ENCODE measurements at regions not wholly inside any gene's neighbourhood (a gene's known extent, or its start where the extent isn't known, plus 50 kb on each side); places are given as distances from the start of the nearest gene placed in this dataset.

DNA sequence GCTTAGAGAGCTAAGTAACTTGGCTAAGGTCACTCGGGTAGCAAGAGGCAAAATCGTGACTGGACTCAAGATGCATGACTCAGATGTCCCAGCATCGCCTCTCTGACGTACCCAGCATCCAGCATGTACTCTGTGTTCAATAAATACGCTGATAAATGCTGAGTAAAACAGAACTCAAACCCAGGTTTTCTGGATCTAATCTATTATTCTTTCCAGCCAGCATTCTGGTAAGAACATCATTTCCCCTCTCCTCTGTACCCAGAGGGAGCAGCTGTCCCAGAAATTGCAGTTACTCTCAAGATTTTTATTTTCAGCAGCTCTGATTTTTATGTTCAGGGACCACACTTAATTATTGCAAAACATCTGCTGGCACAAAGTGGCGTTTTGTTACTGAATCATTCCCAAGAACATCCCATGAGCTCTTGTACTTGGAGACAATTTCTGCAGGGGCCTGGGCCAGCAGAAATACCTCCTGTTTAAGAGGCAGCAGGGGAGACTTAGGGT lies 249.0 kb downstream of the PRDM2 start:
- Histone ChIP-seq H3K27ac (no peak overlapping the region), H4K20me1 (ENCODE audit: insufficient read depth) (no peaks in the 10 kb centered on the region), H3F3A (ENCODE audit: insufficient read depth, low read depth) (no peaks in the 10 kb centered on the region), H3K4me3 (no peak overlapping the region), H3K9me3 (ENCODE audit: insufficient read depth, low read depth) (no peaks in the 10 kb centered on the region), H3K79me2 (ENCODE audit: low read depth) (no peaks in the 10 kb centered on the region), H3K9me2 (ENCODE audit: insufficient read depth) (no peaks in the 10 kb centered on the region), H3K36me3 (ENCODE audit: low read depth) (no peaks in the 10 kb centered on the region), H3K4me1 (replicated peaks; ENCODE audit: insufficient read depth) (no peaks in the 10 kb centered on the region), H3K27me3 (ENCODE audit: insufficient read depth, low read depth) (no peaks in the 10 kb centered on the region), H2AFZ (no peak overlapping the region), H3K4me2 (no peak overlapping the region)
- CTCF ChIA-PET, result no interaction called here
- POLR2A ChIA-PET (ENCODE audit: unreplicated experiment), result no interaction called here
- TF ChIP-seq, protein P1, sequence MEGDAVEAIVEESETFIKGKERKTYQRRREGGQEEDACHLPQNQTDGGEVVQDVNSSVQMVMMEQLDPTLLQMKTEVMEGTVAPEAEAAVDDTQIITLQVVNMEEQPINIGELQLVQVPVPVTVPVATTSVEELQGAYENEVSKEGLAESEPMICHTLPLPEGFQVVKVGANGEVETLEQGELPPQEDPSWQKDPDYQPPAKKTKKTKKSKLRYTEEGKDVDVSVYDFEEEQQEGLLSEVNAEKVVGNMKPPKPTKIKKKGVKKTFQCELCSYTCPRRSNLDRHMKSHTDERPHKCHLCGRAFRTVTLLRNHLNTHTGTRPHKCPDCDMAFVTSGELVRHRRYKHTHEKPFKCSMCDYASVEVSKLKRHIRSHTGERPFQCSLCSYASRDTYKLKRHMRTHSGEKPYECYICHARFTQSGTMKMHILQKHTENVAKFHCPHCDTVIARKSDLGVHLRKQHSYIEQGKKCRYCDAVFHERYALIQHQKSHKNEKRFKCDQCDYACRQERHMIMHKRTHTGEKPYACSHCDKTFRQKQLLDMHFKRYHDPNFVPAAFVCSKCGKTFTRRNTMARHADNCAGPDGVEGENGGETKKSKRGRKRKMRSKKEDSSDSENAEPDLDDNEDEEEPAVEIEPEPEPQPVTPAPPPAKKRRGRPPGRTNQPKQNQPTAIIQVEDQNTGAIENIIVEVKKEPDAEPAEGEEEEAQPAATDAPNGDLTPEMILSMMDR (conservative IDR thresholded peaks at IDR 0.05), result no peak
- no peak for TF ChIP-seq EZH2 (IDR thresholded peaks at IDR 0.05; ENCODE audit: low read depth)
- intact Hi-C loops (cut with micrococcal nuclease; ENCODE audit: unreplicated experiment), result no loop called here
- DNase-seq, result no peak
- no TSS peak for BruUV-seq (replicated peaks)

DNA sequence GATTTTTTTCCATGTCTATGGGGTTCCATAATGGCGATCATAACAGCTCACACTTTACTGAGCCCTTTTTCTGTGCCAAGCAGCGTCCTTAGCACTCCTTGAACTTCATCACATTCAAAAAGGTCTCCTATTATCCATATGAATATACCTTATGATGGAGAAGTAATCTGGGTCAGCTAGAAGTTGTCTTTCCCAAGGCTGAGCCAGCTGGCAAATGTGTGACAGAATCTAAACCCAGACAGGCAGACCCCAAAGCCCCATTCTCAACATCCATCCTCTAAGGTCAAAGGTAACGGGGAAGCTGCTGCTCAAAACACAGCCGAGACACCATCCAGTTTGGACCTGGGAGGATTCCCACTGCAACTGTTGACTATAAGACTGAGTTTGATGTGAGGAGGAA lies 249.6 kb downstream of the PRDM2 start:
- ChIA-PET POLR2A (ENCODE audit: unreplicated experiment) (no interaction called here), CTCF (no interaction called here)
- no peaks in the 10 kb centered on the region for H3K9me2 ChIP-seq (ENCODE audit: insufficient read depth)
- intact Hi-C loops (cut with micrococcal nuclease; ENCODE audit: unreplicated experiment), result no loop called here
- no peak overlapping the region for H2AFZ ChIP-seq
- TF ChIP-seq, protein P1 (conservative IDR thresholded peaks at IDR 0.05), result no peak
- no peak for TF ChIP-seq EZH2 (IDR thresholded peaks at IDR 0.05; ENCODE audit: low read depth)
- no peak overlapping the region for H3K27ac ChIP-seq
- H3K79me2 ChIP-seq (ENCODE audit: low read depth), result no peaks in the 10 kb centered on the region
- BruUV-seq (replicated peaks), result no TSS peak
- H3K4me3 ChIP-seq, result no peak overlapping the region
- H3K4me1 ChIP-seq (replicated peaks; ENCODE audit: insufficient read depth), result no peaks in the 10 kb centered on the region
- H3K36me3 ChIP-seq (ENCODE audit: low read depth), result no peaks in the 10 kb centered on the region
- H3K9me3 ChIP-seq (ENCODE audit: insufficient read depth, low read depth), result no peaks in the 10 kb centered on the region
- no peaks in the 10 kb centered on the region for H4K20me1 ChIP-seq (ENCODE audit: insufficient read depth)
- no peak overlapping the region for H3K4me2 ChIP-seq
- DNase-seq, result no peak
- H3K27me3 ChIP-seq (ENCODE audit: insufficient read depth, low read depth), result no peaks in the 10 kb centered on the region
- H3F3A ChIP-seq (ENCODE audit: insufficient read depth, low read depth), result no peaks in the 10 kb centered on the region

DNA sequence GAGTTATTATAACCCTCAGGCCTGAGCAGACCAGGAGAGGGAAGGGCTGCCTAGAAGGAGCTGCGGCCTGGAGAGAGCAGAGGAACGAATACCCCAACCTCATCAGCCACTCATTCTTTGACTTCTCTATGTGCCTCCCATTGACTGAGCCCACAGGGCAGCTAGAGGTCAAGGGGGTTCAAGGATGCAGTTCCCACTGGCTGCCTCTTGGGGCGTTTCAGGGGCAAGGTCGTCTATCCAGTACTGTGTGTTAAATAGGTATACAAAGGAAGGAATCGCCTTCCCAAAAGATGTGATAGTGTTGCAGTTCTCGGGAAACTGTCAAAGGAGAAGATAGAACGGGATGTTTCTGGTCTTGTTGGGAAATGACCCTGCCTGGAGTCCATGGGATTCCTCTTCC lies 250.6 kb downstream of the PRDM2 start:
- H3F3A ChIP-seq (ENCODE audit: insufficient read depth, low read depth), result no peaks in the 10 kb centered on the region
- no peaks in the 10 kb centered on the region for H3K36me3 ChIP-seq (ENCODE audit: low read depth)
- H3K9me3 ChIP-seq (ENCODE audit: insufficient read depth, low read depth), result no peaks in the 10 kb centered on the region
- intact Hi-C loops (cut with micrococcal nuclease; ENCODE audit: unreplicated experiment), result no loop called here
- no peak overlapping the region for H3K4me3 ChIP-seq
- TF ChIP-seq, protein P1 (conservative IDR thresholded peaks at IDR 0.05), result peak; percentile 34; the same call in 1 of the 2 replicates
- TF ChIP-seq EZH2 (IDR thresholded peaks at IDR 0.05; ENCODE audit: low read depth), result no peak
- H3K4me2 ChIP-seq, result no peak overlapping the region
- H3K27me3 ChIP-seq (ENCODE audit: insufficient read depth, low read depth), result no peaks in the 10 kb centered on the region
- no peaks in the 10 kb centered on the region for H3K4me1 ChIP-seq (replicated peaks; ENCODE audit: insufficient read depth)
- ChIA-PET POLR2A (ENCODE audit: unreplicated experiment) (no interaction called here), CTCF (no interaction called here)
- BruUV-seq (replicated peaks), result no TSS peak
- no peak for DNase-seq
- H3K27ac ChIP-seq, result no peak overlapping the region
- no peaks in the 10 kb centered on the region for H3K9me2 ChIP-seq (ENCODE audit: insufficient read depth)
- no peaks in the 10 kb centered on the region for H3K79me2 ChIP-seq (ENCODE audit: low read depth)
- no peaks in the 10 kb centered on the region for H4K20me1 ChIP-seq (ENCODE audit: insufficient read depth)
- H2AFZ ChIP-seq, result no peak overlapping the region

Data from PC-9 (cell line).